PC-9 (cell line): ENCODE measurements at regions not wholly inside any gene's neighbourhood (a gene's known extent, or its start where the extent isn't known, plus 50 kb on each side); places are given as distances from the start of the nearest gene placed in this dataset.

Experiments
- BruUV-seq: library from RNA; stranded (reverse); fragments of 400-500 nt; replicated peaks from 2 replicates; lab custom pipeline; 2021; lab: Mats Ljungman, UMichigan
- CTCF ChIA-PET: fragments of 300-600 bp; sonication (Branson Sonifier 250); formaldehyde crosslinking; loops from one replicate; lab custom pipeline; 2022; ENCODE audit warnings: antibody characterized with exemption; lab: Charles Lee
- POLR2A ChIA-PET: fragments of 300-600 bp; sonication (Branson Sonifier 250); formaldehyde crosslinking; loops from one replicate; lab custom pipeline; 2022; ENCODE audit warnings: antibody characterized with exemption; ENCODE audit not compliant: unreplicated experiment; lab: Charles Lee
- DNase-seq, 2 experiments: peaks; one replicate each; pipeline versions ENCODE4 v3.0.0 to v3.0.0-alpha.2; 2015 to 2022; ENCODE audit warnings: mixed read lengths in 1 of 2
- H2AFZ ChIP-seq: fragments of 200-600 bp; sonication (generic); 2 replicates; pipeline ENCODE4 v1.8.1; 2017; ENCODE audit warnings: antibody characterized with exemption
- H3F3A ChIP-seq: fragments of 200-600 bp; sonication (generic); 2 replicates; pipeline ENCODE4 v1.8.1; 2017; ENCODE audit warnings: antibody characterized with exemption, mild to moderate bottlenecking, low read depth; ENCODE audit not compliant: insufficient read depth
- H3K27ac ChIP-seq: fragments of 200-600 bp; sonication (generic); 2 replicates; pipeline ENCODE4 v1.6.1; 2016; ENCODE audit warnings: mixed run types
- H3K27me3 ChIP-seq: fragments of 200-600 bp; sonication (generic); 2 replicates; pipeline ENCODE4 v1.6.1; 2016; ENCODE audit warnings: low read depth, mixed run types; ENCODE audit not compliant: insufficient read depth
- H3K36me3 ChIP-seq: fragments of 200-600 bp; sonication (generic); 2 replicates; pipeline ENCODE4 v1.6.1; 2016; ENCODE audit warnings: low read depth, mixed run types
- H3K4me1 ChIP-seq: fragments of 200-600 bp; sonication (generic); replicated peaks from 2 replicates; pipeline ENCODE4 v1.6.1; 2016; ENCODE audit warnings: mixed run types; ENCODE audit not compliant: insufficient read depth
- H3K4me2 ChIP-seq: fragments of 200-600 bp; sonication (generic); 2 replicates; pipeline ENCODE4 v1.6.1; 2017; ENCODE audit warnings: mixed run types
- H3K4me3 ChIP-seq: fragments of 200-600 bp; sonication (generic); 2 replicates; pipeline ENCODE4 v1.6.1; 2016; ENCODE audit warnings: mixed run types
- H3K79me2 ChIP-seq: fragments of 200-600 bp; sonication (generic); 2 replicates; pipeline ENCODE4 v1.6.1; 2017; ENCODE audit warnings: low read depth, mixed run types
- H3K9me2 ChIP-seq: fragments of 200-600 bp; sonication (generic); 2 replicates; pipeline ENCODE4 v1.8.1; 2017; ENCODE audit warnings: mild to moderate bottlenecking; ENCODE audit not compliant: insufficient read depth
- H3K9me3 ChIP-seq: fragments of 200-600 bp; sonication (generic); 2 replicates; pipeline ENCODE4 v1.8.1; 2016; ENCODE audit warnings: low read depth; ENCODE audit not compliant: insufficient read depth
- H4K20me1 ChIP-seq: fragments of 200-600 bp; sonication (generic); 2 replicates; pipeline ENCODE4 v1.8.1; 2017; ENCODE audit not compliant: insufficient read depth
- CTCF ChIP-seq: fragments of 200-600 bp; sonication (generic); conservative IDR thresholded peaks from 2 replicates; pipeline ENCODE4 v1.6.1; 2017; ENCODE audit warnings: mixed run types, antibody characterized with exemption, mild to moderate bottlenecking, moderate library complexity
- EZH2 ChIP-seq: fragments of 200-600 bp; sonication (generic); IDR thresholded peaks from 2 replicates; pipeline ENCODE4 v1.8.0; 2017; ENCODE audit warnings: antibody characterized with exemption, low read depth
- intact Hi-C: fragments of 100-400 bp; cut with micrococcal nuclease; formaldehyde crosslinking; loops from one replicate; pipeline ENCODE4 v1.10.0; 2022; ENCODE audit not compliant: unreplicated experiment

DNA sequence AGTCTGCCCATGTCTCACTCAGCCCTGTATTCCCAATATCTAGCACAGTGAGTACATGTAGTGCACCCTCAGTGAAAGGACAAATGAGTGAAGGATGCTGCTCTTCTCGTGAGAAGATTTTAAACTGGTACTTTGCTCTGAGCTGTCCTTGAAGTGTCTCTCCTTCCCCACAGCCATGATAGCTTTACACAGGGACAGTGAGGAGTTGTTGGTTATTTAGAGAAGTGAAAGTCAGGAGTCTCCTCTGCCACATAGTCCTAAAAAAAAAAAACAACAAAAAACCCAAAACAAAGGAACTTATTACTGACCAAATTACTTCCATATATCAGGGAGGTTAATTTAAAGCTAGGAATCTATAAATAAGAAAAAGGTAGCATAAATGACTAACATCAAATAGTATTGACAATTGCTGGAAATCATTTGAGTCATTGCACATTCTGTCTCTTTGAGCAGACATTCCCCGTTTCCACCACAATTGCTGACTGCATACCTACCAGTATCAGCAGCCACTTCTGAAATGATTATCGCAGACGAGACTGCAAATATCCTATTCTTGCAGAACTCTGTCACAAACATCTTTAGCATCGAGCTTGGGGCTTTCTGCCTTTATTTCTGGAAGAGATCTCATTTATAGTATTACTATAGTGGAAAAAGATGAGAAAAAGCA lies 202.1 kb downstream of the PTEN start:
- Histone ChIP-seq H2AFZ (no peak overlapping the region), H4K20me1 (no peaks in the 10 kb centered on the region), H3K4me3 (no peak overlapping the region), H3K79me2 (no peaks in the 10 kb centered on the region), H3K9me2 (no peaks in the 10 kb centered on the region), H3K27ac (no peak overlapping the region), H3K27me3 (no peaks in the 10 kb centered on the region), H3K4me2 (no peak overlapping the region), H3K9me3 (no peaks in the 10 kb centered on the region), H3K4me1 (peaks cover 13% of the 10 kb centered on the region; the same call in 1 of the 2 replicates), H3K36me3 (no peaks in the 10 kb centered on the region), H3F3A (no peaks in the 10 kb centered on the region)
- no TSS peak for BruUV-seq
- CTCF ChIA-PET = no interaction called here
- no peak for TF ChIP-seq EZH2
- TF ChIP-seq CTCF = no peak
- intact Hi-C loops = no loop called here
- no peak for DNase-seq
- POLR2A ChIA-PET = no interaction called here

- CTCF ChIA-PET = no interaction called here
- POLR2A ChIA-PET = no interaction called here
Measured at GRCh38 chr10:88066319-88066718, 202.9 kb downstream of the PTEN start.

GRCh38 chr10:88066876-88067275 lies 203.5 kb downstream of the PTEN start:
- no peak overlapping the region for H3K4me3 ChIP-seq
- H3K9me3 ChIP-seq = no peaks in the 10 kb centered on the region
- no peak for DNase-seq
- CTCF ChIA-PET = no interaction called here
- POLR2A ChIA-PET = no interaction called here
- intact Hi-C loops = no loop called here
- BruUV-seq = no TSS peak
- no peaks in the 10 kb centered on the region for H4K20me1 ChIP-seq
- no peaks in the 10 kb centered on the region for H3K36me3 ChIP-seq
- H3K27ac ChIP-seq = no peak overlapping the region
- no peak overlapping the region for H2AFZ ChIP-seq
- H3K27me3 ChIP-seq = no peaks in the 10 kb centered on the region
- no peak overlapping the region for H3K4me2 ChIP-seq
- no peaks in the 10 kb centered on the region for H3K9me2 ChIP-seq
- no peaks in the 10 kb centered on the region for H3K79me2 ChIP-seq
- no peak for TF ChIP-seq CTCF
- TF ChIP-seq EZH2 = no peak
- peaks cover 13% of the 10 kb centered on the region; the same call in 1 of the 2 replicates for H3K4me1 ChIP-seq
- no peaks in the 10 kb centered on the region for H3F3A ChIP-seq

More at GRCh38 chr10:88066319-88066718, 202.9 kb downstream of the PTEN start:
- no peaks in the 10 kb centered on the region for H3F3A ChIP-seq
- H3K79me2 ChIP-seq = no peaks in the 10 kb centered on the region
- BruUV-seq = no TSS peak
- intact Hi-C loops = no loop called here
- H2AFZ ChIP-seq = no peak overlapping the region
- no peak overlapping the region for H3K4me2 ChIP-seq
- no peaks in the 10 kb centered on the region for H3K36me3 ChIP-seq
- TF ChIP-seq EZH2 (no peak), CTCF (no peak)
- no peaks in the 10 kb centered on the region for H4K20me1 ChIP-seq
- no peaks in the 10 kb centered on the region for H3K27me3 ChIP-seq
- no peaks in the 10 kb centered on the region for H3K9me2 ChIP-seq
- H3K9me3 ChIP-seq = no peaks in the 10 kb centered on the region
- H3K4me3 ChIP-seq = no peak overlapping the region
- no peak for DNase-seq
- peaks cover 13% of the 10 kb centered on the region; the same call in 1 of the 2 replicates for H3K4me1 ChIP-seq
- no peak overlapping the region for H3K27ac ChIP-seq
